HFF-Myc (cell line): ENCODE measurements at regions not wholly inside any gene's neighbourhood (a gene's known extent, or its start where the extent isn't known, plus 50 kb on each side); places are given as distances from the start of the nearest gene placed in this dataset.
"Not testable (repeated sequence)": the region's sequence is repeated elsewhere in the genome, so short reads cannot be mapped to it uniquely, and the experiment has no call there.

Experiments
- DNase-seq: peaks from one replicate; pipeline ENCODE4 v3.0.0-alpha.2; 2011; ENCODE audit warnings: low read depth; ENCODE audit errors: extremely low read depth
- H3K4me3 ChIP-seq: replicated peaks from 2 replicates; pipeline ENCODE4 v1.5.1; 2011; ENCODE audit warnings: low read depth, mild to moderate bottlenecking, control low read depth, low read length
- CTCF ChIP-seq: IDR thresholded peaks from 2 replicates; pipeline ENCODE4 v1.5.1; 2012; ENCODE audit warnings: mild to moderate bottlenecking, low read depth, low read length, control low read depth; ENCODE audit errors: missing control alignments

DNA sequence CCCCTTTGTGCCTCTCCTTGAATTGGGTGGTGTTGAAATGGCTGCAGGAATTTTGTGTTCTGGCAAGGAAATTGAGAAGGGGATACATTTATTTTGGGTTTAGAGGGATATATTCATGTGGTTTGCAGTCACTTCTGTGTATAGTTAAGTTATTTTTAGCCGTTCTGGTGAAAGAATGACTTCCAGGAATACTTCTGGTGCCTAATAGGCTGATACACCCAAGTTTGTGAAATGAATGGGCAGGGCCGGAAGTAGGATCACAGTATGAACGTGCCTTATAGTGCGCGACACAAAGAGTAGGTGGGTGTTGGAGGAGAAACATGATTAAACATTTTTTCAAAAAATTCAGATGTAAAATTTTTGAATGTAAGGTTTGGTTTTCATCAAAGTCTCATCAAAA lies 168.6 kb upstream of the ATP5MC3 start:
- no peak for DNase-seq
- H3K4me3 ChIP-seq: no peak overlapping the region
- TF ChIP-seq CTCF: no peak

- DNase-seq: no peak
- H3K4me3 ChIP-seq: no peak overlapping the region
- no peak for TF ChIP-seq CTCF
These were observed 160.6 kb upstream of the ATP5MC3 start for GRCh38 chr2:175342085-175342484.

GRCh38 chr2:175330195-175330594 lies 148.7 kb upstream of the ATP5MC3 start:
- TF ChIP-seq CTCF: no peak
- no peak for DNase-seq

GRCh38 chr2:175326801-175327200 lies 145.3 kb upstream of the ATP5MC3 start:
- DNase-seq: no peak
- no peak for TF ChIP-seq CTCF
- H3K4me3 ChIP-seq: no peak overlapping the region

More at GRCh38 chr2:175330195-175330594, 148.7 kb upstream of the ATP5MC3 start:
- H3K4me3 ChIP-seq: no peak overlapping the region

- DNase-seq, H3K4me3 ChIP-seq: not testable (repeated sequence)
These were observed 144.7 kb upstream of the ATP5MC3 start for GRCh38 chr2:175326164-175326563.

DNA sequence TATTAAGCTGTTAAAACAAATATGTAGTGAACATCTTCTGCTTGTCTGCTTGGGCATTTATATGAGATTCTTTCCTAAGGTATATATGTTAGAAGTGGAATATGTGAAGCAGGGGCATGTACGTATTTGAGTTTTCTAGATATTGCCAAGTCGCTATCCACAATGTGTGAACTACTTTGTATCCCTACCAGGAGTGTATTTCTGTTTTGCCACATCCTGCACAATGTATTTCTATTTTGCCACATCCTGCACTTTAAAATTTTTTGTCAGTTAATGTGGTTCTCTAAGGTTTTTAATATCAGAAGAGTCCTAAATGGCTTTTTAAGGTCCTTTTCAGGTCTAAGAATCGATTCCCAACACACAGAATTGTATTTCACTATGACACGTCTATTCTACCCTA lies 141.7 kb upstream of the ATP5MC3 start:
- no peak for TF ChIP-seq CTCF
- H3K4me3 ChIP-seq: no peak overlapping the region
- no peak for DNase-seq

GRCh38 chr2:175318542-175318941 lies 137.0 kb upstream of the ATP5MC3 start:
- TF ChIP-seq CTCF: no peak
- DNase-seq: no peak

More at GRCh38 chr2:175318542-175318941, 137.0 kb upstream of the ATP5MC3 start:
- H3K4me3 ChIP-seq: no peak overlapping the region
